Glomerular visceral epithelial cell (primary cell): ENCODE measurements at regions not wholly inside any gene's neighbourhood (a gene's known extent, or its start where the extent isn't known, plus 50 kb on each side); places are given as distances from the start of the nearest gene placed in this dataset.
"Not testable (repeated sequence)": the region's sequence is repeated elsewhere in the genome, so short reads cannot be mapped to it uniquely, and the experiment has no call there.

ENCODE experiments used
- DNase-seq: peaks from one replicate; pipeline ENCODE4 v3.0.0-alpha.2; 2016; ENCODE audit errors: extremely low spot score

DNA sequence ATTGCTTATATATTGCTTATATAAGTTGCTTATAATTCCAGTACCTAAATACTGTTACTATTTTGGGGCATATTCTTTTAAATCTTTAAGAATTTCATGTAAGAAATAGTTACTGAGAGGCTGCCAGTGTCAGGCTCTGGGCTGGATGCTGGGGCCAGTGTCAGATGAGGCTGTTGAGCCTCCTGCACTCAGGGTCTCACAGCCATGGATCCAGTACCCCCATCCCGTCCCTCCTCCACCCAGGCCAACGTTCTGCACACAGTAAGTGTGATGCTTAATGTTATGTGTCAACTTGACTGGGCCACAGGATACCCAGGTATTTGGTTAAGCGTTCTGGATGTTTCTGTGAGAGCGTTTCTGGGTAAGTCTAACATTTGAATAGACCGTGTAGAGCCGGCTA, 119.5 kb upstream of the PMEPA1 start:
- DNase-seq = no peak

DNA sequence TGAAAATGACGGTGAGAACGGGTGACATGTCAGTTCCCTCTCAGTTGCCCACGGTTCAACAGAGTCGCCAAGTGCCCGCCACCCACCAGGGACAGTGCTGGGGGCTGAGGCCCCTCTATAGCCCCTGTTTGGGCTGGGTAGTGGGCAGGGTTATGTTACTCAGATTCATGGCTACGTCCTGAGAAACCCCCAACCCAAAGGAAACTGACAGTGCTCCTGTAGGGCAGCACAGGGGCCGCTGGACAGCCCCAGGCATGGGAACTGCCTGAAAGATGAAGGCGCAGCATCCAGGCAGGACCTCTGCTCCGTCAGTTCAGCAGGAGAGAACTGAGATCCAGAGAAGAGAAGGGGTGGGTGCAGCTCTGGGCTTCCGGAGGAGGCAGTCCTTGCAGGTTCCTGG, 118.9 kb upstream of the PMEPA1 start:
- no peak for DNase-seq

DNA sequence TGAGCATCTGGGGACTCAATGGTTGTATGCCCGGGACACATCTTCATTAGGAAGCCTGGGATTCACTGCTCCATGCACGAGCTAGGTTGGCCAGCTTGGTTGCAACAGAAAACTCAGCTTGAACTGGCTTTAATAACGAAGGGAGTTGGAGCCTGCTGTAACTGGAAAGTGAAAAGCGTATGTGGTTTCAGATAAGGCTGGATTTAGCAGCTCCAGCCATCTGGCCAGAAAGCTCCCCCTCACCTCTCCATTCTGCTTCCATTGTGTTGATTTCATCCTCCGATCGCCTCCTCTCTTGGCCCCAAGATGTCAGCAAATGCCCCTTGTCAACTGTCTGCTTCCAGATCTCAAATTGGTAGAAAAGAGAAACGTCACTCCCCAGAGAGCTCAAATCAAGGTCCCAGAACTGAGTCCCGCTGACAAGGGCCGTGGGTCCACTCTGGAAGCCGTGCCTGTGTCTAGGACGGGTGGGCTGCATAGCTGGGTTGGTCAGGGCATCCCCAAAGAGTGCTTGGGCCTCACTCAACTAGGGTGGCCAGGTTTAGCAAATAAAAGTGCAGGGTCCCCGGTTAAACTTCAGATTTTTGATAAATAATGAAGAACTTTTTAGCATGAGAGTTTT, 117.0 kb upstream of the PMEPA1 start:
- no peak for DNase-seq

DNA sequence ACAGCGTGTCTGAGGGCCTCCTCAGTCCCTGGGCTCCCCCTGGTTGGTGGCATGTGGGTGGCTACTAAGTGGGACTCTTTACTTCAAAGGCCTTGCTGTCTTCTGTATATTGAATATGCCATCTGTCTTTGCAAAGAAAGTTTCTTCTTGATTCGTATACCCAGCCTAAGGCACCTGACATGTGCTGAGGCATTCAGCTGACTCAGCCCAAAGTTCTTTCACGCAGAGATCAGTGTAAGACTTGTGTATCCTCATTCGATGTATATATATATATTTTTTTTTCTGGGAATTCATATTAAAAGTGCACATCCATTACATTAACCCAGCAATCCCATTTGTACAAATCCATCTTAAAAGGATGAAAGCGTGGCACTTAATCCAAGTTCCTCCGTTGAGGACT, 115.1 kb upstream of the PMEPA1 start:
- no peak for DNase-seq

- DNase-seq = no peak
Observed at GRCh38 chr20:57821935-57822334, 112.1 kb upstream of the PMEPA1 start.

- no peak for DNase-seq
Observed at GRCh38 chr20:57819691-57820380, 110.0 kb upstream of the PMEPA1 start.

DNA sequence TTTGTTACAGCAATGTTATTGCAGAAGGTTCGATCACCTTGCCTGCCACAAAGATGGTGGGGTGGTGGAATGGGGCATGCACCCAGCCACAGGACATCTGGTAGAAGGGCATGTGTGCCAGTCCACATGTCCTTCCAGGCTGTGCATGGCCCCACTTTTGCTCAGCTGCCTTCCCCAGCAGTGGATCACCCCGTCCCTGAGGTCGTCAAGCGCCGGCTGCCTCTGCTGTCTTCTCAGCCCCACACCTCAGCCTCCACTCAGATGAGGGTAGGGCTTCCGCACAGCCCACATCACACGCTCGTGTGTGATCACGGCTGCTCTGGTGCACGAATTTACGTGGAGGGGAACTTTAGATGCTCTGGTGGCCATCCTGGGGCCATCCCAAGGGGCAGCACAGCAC, 109.5 kb upstream of the PMEPA1 start:
- DNase-seq = no peak

DNA sequence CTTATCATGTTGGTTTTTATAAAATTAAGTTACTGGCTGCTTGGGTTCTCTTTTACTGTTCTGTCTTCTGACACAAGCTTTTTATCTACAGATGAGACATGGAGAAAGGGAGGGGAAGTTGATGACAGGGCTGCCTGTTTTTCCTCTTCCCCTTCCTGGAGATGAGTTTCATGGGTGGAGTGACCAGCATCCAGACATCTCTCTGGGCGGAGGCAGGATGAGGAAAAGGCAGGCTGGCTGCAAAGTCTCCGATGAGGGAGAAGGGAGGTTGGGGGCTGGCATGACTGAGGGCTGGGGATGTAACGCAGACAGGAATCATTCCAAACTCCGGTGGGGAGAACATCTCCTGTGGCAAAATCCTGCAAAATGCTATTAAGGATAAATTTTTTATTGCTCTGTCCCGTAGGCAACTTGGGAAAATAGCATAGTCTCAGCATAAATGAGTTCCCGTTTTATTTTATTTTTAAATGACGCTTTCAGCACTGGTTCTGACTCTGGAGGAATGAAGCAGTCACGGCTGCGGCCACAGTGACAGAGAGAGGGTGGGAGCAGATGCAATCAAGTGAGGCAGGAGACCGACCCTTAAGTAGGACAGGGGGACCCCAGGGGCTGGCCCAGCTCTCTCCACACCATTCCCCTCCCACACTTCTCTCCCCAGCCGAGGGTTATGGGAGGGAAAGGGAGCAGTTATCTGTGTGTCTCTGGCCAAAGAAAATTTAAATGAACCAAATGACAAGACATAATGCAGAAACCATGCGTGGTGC, 108.8 kb upstream of the PMEPA1 start:
- DNase-seq = no peak

GRCh38 chr20:57815405-57815804, 105.6 kb upstream of the PMEPA1 start:
- no peak for DNase-seq

DNA sequence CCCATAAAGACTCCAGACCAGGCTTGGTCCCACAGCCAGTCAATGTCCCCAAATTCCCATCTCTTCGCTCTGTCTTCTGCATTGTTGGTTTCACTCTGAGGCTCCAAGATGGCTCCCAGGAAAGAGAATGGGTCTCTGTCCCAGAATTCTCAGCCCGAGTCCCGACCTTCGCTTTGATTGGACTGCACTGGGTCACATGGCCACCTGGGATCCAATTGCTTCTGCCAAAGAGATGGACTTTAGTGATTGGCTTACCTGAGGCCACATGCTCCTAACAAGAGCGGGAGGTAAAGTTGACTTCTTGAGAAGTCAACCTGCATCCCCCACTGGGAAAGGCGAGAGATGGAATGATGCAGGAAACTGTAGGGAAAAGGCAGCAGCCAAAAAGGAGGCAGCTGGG, 104.7 kb upstream of the PMEPA1 start:
- DNase-seq = no peak

- DNase-seq = no peak
Observed at GRCh38 chr20:57813509-57814269, 103.9 kb upstream of the PMEPA1 start.

DNA sequence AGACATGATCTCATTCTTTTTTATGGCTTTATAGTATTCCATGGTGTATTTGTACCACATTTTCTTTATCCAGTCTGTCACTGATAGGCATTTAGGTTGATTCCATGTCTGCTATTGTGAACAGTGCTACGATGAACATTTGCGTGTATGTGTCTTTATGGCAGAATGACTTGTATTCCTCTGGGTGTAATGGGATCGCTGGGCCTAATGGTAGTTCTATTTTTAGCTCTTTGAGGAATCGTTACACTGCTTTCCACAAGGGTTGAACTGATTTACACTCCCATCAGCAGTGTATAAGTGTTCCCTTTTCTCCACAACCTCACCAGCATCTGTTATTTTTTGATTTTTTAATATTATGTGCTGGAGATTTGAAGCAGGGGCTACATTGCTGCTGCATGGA, 102.8 kb upstream of the PMEPA1 start:
- not testable (repeated sequence) for DNase-seq

DNA sequence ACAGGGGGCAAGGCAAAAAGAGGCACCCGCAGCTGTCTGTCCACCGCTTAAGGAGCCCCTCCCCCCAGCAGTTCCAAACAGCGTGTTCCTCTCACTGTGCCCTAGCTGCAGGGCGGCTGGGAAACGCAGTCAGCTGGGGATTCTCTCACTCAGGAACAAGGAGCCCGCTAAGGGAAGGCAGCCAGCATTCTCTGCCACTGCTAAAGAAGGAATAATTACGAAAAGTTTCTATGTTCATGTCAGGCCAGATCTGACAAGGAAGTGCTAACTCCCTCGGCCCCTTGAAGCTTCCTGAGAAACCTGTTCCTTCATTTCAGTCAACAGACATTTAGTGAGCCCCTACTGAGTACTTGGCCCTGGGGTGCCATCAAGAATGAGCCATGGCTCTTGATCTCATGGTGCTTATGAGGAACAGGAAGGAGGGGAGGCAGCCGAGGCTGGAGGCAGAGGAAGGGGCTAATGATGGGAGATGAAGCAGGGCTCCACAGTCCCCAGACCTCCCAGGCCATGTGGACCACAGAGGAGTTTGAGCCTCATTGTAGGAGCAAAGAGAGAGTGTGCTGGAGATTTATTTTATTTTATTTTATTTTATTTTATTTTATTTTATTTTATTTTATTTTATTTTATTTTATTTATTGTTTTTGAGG, 101.7 kb upstream of the PMEPA1 start:
- DNase-seq = no peak

DNA sequence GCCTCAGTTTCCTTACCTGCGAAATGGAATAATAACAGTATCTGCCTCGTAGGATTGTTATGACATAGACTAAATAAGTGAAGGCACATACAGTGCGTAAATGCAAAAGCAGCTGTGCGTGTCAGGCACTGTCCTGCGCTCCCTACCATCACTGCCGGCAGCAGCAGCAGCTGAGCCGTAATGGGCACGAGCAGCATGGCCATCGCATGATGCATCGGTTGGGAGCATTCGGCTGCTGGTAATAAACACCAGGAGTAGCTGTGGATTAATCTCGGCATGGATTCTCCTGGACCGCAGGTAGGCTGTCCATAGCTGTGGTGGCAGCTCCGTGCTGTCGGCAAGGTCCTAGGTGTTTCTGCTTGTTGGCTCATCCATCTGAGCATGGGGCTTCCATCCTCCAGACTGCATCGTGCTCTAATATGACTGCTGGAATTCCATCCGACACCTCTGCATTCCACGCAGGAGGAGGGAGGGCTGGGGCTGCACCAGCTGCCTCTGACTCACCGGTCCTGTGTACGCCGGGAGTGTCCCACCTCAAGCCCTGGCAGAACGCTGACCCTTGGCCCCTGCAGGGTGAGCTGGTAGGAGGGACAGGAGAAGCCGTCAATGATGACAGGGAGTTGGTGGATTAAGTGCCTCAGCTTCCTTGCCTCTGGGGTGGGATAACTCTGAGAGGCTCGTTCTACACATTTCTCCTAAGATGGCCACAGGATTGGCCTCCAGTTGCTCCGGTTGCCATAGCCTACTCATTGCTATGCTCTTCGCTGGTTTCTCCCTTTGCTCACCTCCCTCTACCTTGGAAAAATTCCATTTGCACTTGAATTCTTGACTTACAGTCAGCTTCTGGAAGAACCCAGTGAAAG, 100.9 kb upstream of the PMEPA1 start:
- DNase-seq = peak; percentile 71

DNA sequence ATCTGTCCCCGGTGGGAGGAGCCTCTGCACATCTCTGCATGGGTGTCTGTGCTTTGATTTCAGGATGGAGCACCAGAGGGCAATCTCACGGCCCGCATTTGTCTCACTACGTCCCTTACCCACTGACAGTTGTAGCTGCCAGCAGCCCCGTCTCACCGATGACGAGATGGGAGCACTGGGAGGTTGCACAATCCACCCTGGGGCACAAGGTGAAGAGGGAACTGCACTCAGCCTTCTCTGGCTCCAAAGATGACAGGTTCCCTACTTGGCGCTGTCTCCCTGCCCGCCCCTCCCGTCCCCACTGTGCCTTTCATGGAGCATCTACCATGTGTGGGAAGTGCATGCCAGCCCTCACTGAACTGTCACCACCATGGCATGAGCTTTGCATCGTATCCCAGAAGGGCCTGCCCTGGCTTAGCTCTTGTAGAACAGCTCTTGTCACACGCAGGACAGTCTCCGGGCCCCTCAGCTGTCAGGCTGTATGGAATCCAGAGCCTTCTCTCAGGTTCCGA, 99.9 kb upstream of the PMEPA1 start:
- no peak for DNase-seq

DNA sequence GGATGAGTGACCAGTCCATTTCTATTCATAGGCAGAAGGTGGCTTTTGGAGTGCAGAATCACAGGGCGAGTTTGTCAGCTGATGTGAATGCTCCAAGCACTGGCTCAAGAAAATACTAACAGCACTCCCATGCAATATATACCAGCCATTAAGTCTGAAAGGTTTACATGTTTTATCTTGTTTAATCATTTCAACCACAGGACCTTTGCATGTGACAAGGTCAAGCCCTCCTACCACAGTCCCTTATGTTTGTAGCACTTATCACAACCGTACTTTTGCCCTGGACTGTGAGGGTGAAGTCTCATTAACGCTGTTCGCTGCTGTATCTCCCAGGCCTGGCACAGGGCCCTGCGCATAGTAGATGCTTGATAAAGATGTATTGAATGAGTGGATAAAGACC, 99.3 kb upstream of the PMEPA1 start:
- no peak for DNase-seq

GRCh38 chr20:57808264-57809070, 98.7 kb upstream of the PMEPA1 start:
- DNase-seq = no peak

GRCh38 chr20:57807401-57808263, 97.8 kb upstream of the PMEPA1 start:
- DNase-seq = no peak

- DNase-seq = no peak
Observed at GRCh38 chr20:57806975-57807374, 97.2 kb upstream of the PMEPA1 start.
